Thoracic aorta (tissue), 2 donors: ENCODE measurements at regions not wholly inside any gene's neighbourhood (a gene's known extent, or its start where the extent isn't known, plus 50 kb on each side); places are given as distances from the start of the nearest gene placed in this dataset.

Experiments used
- ATAC-seq: fragments of 150-250 bp; one replicate; pipeline ENCODE4 v1.8.0; 2017; ENCODE audit warnings: low read depth; ENCODE audit not compliant: insufficient number of reproducible peaks, low FRiP score
- DNase-seq: peaks from one replicate; pipeline ENCODE4 v3.0.0-alpha.2; 2020; ENCODE audit warnings: low spot score
- H3K27ac ChIP-seq, 2 donors: fragments of 200-600 bp; sonication (generic); 1 replicate in 1 of 2; 2 replicates in 1 of 2; pipeline ENCODE4 v1.5.1; 2016; ENCODE audit warnings: mild to moderate bottlenecking in 2 of 2, moderate library complexity in 2 of 2
- H3K27me3 ChIP-seq: fragments of 200-600 bp; sonication (generic); replicated peaks from 2 replicates; pipeline ENCODE4 v1.6.0; 2016; ENCODE audit warnings: mild to moderate bottlenecking; ENCODE audit not compliant: insufficient read depth
- H3K36me3 ChIP-seq: fragments of 200-600 bp; sonication (generic); one replicate; pipeline ENCODE4 v1.5.1; 2016
- H3K4me1 ChIP-seq, 2 donors: fragments of 200-600 bp; sonication (generic); 1 replicate in 1 of 2; 2 replicates in 1 of 2; pipeline versions ENCODE4 v1.5.1 to v1.6.0; 2016; ENCODE audit warnings: low read depth in 2 of 2, mild to moderate bottlenecking in 1 of 2; ENCODE audit not compliant: control insufficient read depth in 1 of 2
- H3K4me3 ChIP-seq: fragments of 200-600 bp; sonication (generic); 2 replicates; pipeline ENCODE4 v1.5.1; 2016; ENCODE audit warnings: mild to moderate bottlenecking
- H3K9me3 ChIP-seq: fragments of 200-600 bp; sonication (generic); 2 replicates; pipeline ENCODE4 v1.5.1; 2016
- CTCF ChIP-seq: fragments of 200-600 bp; sonication (generic); IDR thresholded peaks from one replicate; pipeline ENCODE4 v1.5.1; 2019; ENCODE audit warnings: antibody characterized with exemption

- no peak for TF ChIP-seq CTCF
- ATAC-seq, result no peak
Measured at GRCh38 chr11:80596291-80596810, 1155.5 kb upstream of the TENM4 start.

GRCh38 chr11:80595011-80595410 is 1154.2 kb upstream of the TENM4 start:
- no peak overlapping the region for H3K4me3 ChIP-seq
- no peaks in the 10 kb centered on the region for H3K27me3 ChIP-seq
- TF ChIP-seq CTCF, result no peak
- H3K9me3 ChIP-seq, result no peaks in the 10 kb centered on the region
- DNase-seq (no peak), ATAC-seq (no peak)
- no peaks in the 10 kb centered on the region for H3K36me3 ChIP-seq
- H3K4me1 ChIP-seq, result peaks cover 4 to 21% of the 10 kb centered on the region in 2 donors
- no peak overlapping the region for H3K27ac ChIP-seq

More at GRCh38 chr11:80596291-80596810, 1155.5 kb upstream of the TENM4 start:
- no peak for DNase-seq
- Histone ChIP-seq H3K9me3 (no peaks in the 10 kb centered on the region), H3K36me3 (no peaks in the 10 kb centered on the region), H3K4me3 (no peak overlapping the region), H3K4me1 (peaks cover 4 to 21% of the 10 kb centered on the region in 2 donors), H3K27me3 (no peaks in the 10 kb centered on the region), H3K27ac (no peak overlapping the region)

- H3K27ac ChIP-seq, result no peak overlapping the region
- no peak overlapping the region for H3K4me3 ChIP-seq
- peaks cover 4 to 21% of the 10 kb centered on the region in 2 donors for H3K4me1 ChIP-seq
- no peaks in the 10 kb centered on the region for H3K9me3 ChIP-seq
- DNase-seq (no peak), ATAC-seq (no peak)
- H3K36me3 ChIP-seq, result no peaks in the 10 kb centered on the region
- H3K27me3 ChIP-seq, result no peaks in the 10 kb centered on the region
- TF ChIP-seq CTCF, result no peak
Measured at GRCh38 chr11:80593648-80594374, 1153.0 kb upstream of the TENM4 start.

GRCh38 chr11:80592546-80592945 is 1151.7 kb upstream of the TENM4 start:
- H3K27me3 ChIP-seq, result no peaks in the 10 kb centered on the region
- no peak overlapping the region for H3K27ac ChIP-seq
- H3K4me1 ChIP-seq, result peaks cover 4 to 21% of the 10 kb centered on the region in 2 donors
- H3K9me3 ChIP-seq, result no peaks in the 10 kb centered on the region
- DNase-seq (no peak), ATAC-seq (no peak)
- no peak for TF ChIP-seq CTCF
- no peaks in the 10 kb centered on the region for H3K36me3 ChIP-seq
- H3K4me3 ChIP-seq, result no peak overlapping the region

- no peaks in the 10 kb centered on the region for H3K36me3 ChIP-seq
- no peaks in the 10 kb centered on the region for H3K9me3 ChIP-seq
- DNase-seq (no peak), ATAC-seq (no peak)
- H3K27me3 ChIP-seq, result no peaks in the 10 kb centered on the region
- TF ChIP-seq CTCF, result no peak
- H3K27ac ChIP-seq, result no peak overlapping the region
- no peak overlapping the region for H3K4me3 ChIP-seq
- no peaks in the 10 kb centered on the region for H3K4me1 ChIP-seq
Measured at GRCh38 chr11:80587906-80588305, 1147.1 kb upstream of the TENM4 start.
